Inflammatory macrophage treated with lipopolysaccharide for 1 hour (primary cell): ENCODE measurements at regions not wholly inside any gene's neighbourhood (a gene's known extent, or its start where the extent isn't known, plus 50 kb on each side); places are given as distances from the start of the nearest gene placed in this dataset.

Experiments
- DNase-seq, 2 donors: peaks; one replicate each; pipeline ENCODE4 v3.0.0-alpha.2; 2020 to 2022

DNA sequence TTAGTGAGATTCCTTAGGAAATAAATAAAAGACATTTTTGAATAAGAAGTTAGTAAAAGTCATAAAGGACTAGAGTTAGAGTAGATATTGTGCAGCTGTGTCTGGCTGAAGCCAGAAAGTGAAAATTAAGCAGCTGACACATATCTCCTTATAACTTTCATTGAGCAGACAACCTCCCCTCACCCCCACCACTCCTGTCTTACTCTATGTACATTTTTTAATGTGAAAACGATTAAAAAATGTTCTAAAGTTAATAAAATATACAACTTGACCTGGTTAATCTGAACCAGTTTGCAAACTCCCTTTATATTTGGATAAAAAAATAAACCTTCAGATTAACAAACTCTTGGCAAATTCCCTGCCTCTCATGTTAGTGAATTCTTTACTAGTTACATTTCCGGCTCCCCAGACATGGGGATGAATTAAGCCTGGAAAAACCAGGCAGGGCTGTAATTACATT lies 462.8 kb downstream of the MEIS1 start:
- no peak for DNase-seq

DNA sequence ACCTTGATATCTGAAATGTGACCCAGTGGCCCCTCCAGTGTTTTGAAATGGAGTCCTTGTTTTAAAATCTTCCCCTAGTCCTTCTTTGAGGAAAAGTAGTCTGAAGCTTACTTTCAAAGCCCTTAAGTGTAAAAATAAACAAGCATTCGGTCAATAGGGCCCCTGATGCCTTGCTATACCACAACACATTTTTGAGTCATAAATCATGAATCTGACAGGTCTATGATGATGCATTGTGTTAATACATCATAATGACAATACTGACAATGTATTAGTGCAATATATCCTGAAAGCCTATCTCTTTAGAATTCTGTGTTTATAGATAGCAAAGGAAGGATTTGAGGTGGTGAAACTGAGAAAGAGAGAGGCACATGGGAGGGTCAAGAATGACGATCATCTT lies 464.2 kb downstream of the MEIS1 start:
- no peak for DNase-seq

DNA sequence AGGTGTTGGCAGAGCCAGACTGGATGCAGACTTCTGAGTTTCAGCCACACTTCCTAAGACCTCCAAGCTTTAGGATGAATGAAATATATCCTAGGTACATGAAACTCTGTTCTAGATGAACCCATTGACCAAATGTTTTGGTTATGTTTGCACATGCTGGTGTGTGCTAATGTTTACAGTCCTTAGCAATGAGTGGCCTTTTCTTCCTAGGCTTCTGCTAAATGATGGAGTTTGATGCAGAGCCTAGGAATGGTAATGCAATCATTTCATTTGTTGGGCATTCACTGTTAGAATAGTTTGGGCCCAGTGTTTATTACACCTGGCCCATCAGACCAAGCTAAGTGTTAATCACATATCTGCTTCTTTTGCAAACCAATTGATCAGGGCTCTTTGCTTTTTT lies 464.7 kb downstream of the MEIS1 start:
- DNase-seq = no peak

DNA sequence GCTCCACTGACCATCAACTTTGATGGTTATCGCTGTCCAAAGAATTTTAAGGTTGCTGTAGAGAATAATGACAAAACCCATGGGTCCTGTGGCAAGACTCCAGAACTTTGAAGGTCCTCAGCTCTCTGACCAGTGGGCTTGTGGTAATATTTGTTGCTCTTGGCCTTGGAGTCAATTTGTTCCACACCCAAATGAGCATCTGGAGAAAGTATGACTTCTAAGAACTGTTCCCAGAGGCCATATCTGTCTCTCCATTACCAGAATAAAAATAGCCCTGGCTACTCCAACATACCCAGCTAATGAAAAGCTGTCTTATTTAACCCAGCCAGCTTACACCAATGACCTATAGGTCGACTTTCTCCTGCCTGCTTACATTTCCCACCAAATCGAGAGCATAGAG lies 466.4 kb downstream of the MEIS1 start:
- DNase-seq = no peak

DNA sequence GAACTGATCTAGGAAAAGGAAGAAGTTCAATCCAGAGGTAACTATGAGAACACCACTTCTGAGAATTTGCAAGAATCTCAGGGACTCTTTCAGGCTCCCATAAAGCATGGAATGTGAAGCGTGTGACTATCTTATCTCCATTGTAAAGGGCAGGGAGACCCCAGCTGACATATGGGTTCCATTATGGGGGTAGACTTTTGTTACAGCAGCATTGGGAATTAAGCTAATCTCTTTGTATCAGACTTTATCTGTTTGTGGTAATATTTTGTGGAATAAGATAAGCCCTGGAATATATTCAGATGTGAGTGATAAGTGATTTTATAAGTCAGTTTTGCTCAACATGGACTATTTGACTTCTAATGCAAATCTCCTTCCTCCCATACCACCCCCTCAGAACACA lies 468.3 kb downstream of the MEIS1 start:
- DNase-seq = no peak

DNA sequence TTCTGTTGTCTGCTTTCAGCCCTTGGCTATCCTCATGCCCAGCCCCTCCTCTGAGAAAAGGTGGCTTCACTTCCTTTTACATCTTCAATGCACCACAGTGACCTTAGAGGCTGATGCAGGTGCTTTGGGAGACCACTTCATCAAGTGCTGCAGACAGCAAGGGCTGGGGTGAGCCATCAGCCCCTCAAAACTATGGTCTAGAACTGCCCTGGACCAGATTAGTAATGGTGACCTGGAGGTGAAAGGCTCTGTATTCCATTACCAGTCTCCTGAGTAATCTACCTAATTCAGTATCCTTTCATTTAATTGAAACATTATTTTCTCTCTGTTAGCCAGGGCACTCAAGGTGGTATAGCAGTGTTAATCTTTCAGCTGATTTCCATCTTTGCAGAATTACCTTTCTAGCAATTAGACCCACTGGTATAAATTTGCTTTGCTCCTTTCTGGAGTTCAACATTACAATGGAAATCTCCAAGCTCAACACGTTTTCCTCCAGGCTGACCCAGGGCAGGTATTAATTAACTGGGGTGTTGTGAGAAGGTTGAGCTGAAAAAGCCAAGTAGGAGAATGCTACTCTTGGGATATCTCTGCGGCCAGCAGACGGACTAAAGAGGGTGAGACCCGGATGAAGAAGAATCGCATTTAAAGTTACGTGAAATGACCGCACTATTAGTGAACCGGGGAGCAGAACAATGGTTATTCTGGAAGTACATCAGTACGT lies 469.0 kb downstream of the MEIS1 start:
- DNase-seq = no peak

DNA sequence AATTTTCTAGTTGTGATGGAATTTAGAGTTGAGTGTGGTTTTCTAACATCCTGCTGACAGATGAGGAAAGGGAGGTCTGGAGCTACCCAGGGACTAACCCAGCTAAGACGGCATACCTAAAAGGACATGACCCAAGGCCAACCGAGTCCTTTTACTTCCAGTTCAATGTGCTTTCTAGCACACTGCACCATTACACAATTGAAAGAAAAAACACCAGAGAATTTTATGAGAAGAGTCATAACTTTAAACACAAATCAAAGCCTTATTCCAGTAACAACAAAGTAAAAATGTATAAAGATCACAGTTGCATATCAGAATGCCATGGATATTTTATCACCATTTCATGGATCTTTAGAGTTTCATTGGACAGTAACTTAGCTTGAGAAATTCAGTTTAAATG lies 480.3 kb downstream of the MEIS1 start:
- no peak for DNase-seq

DNA sequence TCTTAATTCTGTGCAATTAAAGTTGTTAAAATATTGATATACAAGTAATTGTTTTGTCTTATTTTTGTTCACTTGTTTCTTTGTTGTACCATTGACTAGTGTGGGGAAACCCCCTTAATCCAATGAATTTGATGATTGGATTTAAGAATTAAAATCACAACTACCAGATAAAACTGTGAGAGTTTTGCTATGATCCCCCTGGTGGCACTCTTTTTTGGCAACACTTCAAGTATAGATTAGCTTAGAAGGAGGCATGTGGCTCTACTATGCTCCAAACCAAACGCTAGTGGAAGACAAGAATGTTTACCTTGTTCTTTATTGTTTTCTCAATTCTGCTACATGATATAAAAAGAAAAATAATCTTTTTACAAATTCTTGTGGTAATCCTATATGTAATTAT lies 477.8 kb upstream of the ETAA1 start:
- DNase-seq = no peak

DNA sequence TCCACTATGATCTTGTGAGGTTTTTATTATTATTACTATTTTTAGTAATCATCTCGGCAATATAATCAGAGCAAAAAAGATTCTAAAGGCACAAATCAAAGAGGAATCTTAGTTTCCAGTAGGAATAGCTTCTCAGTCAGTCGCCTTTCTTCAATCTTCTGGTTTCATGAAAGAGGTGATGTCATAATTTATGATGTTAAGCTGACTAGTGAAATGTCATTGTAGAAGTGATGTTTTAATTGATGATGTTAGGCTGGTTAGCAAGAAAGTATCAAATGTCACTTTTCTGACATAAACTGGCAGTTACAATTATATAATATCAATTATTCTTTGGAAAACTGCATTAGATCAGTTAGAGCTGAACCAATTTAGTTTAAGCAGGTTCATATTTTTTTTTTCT lies 476.7 kb upstream of the ETAA1 start:
- no peak for DNase-seq

DNA sequence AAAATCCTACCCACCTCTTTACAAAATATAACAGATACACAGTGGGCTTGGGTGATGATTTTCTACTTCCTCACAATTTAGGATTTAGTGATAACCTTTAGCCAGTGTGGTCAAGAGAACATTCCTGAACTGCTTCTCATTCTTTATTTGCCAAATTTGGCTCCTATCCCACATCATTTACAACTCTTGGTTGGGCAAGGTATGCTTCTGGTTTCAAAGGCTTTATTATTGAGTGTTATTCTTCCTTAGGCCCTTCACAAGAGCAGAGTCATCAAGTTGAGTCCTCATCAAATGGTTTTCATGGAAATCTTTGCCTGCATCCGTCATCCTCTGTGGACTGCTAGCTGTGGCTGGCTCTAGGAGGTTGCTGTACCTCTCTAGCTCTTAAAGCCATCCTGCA lies 472.0 kb upstream of the ETAA1 start:
- no peak for DNase-seq

DNA sequence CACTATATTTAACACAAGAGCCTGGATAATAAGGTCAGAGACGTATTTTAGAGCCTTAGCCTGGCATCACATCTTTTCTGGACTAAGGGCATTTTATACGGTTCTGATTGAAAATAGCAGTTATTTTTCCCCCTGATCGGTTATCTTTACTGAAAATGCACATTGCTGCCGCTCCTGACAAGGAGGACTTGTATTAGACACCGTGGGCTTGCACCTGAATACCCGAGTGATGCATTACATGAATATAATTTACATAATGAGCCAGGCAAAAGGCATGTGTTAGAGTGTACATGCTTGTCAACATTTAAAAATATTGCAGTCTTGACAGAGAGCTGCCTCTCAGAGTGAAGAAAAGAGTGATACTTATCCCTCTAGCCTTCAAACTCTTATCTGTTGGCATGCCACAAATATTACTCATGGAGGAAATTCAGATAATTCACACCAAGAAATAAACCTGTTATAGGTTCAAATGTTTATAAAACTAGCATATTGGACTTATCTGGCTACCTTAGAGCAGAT lies 470.5 kb upstream of the ETAA1 start:
- DNase-seq = no peak

DNA sequence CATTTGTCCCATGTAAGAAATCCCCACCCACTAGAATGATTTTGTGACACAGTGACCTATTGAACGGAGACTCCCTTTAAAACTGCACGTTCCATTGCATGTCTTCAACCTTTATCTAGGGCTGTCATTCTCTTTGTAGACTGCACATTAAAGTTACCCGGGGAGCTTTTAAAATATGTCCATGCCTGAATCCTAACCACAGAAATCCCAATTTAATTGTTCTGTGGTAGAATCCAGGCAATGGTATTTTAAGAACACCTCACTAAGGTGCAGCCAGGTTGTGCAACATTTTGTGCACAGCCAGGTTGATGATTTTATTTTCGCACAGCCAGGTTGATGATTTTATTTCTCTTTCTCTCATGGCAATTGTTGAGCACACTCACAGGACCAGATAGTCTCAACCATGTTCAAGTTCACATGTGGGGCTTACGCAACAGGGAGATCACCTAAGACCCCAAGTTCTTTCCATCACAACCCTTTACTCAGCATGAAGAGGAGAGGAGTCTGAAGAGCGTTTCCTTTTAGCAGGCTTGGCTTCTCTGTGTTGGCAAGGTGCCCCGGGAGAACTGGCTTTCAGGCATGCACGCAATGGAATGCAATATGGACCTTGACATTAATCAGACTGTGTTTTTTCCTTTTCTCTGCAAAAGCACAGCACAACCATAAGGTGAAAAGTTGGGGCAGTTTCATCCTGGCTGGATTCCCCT lies 467.3 kb upstream of the ETAA1 start:
- no peak for DNase-seq

DNA sequence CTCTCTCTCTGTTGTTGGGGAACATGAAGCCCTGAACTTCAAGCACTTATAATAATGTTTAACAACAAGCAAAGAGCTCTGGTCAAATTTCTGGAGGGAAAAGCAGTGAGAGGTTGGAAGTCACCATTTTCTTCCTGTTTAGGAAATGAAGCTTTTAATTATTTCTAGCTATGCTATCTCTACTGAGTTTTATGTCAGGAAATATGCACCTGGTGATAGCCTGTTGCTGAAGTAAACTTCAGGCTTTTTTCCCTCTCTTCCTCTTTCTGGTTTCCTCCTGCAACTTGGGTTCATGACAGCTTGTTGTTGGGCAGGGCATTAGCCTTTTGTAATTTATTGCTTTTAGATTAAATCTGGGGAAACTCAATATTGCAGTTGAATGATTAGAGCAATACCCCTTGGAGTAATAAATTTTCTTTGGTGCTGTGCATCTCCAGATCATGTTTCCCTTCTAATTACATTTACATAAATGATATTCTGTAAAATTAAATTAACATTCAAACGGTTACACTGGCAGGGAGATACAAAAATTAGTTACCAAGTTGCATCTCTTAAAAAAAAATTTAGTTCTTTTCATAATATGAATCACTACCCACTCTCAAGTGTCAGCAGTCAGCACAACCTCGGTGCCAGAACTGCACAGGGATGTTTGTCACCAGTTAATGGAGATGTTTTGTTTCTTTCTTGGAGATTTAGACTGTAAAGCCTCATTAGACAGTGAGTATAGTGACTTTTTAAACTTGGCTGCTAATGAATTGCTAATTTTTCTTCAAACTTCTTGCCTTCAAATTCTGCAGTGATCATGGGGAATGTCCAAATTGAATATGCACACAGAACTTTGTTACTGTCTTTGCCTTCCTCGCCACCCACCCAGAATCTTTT lies 466.6 kb upstream of the ETAA1 start:
- no peak for DNase-seq

DNA sequence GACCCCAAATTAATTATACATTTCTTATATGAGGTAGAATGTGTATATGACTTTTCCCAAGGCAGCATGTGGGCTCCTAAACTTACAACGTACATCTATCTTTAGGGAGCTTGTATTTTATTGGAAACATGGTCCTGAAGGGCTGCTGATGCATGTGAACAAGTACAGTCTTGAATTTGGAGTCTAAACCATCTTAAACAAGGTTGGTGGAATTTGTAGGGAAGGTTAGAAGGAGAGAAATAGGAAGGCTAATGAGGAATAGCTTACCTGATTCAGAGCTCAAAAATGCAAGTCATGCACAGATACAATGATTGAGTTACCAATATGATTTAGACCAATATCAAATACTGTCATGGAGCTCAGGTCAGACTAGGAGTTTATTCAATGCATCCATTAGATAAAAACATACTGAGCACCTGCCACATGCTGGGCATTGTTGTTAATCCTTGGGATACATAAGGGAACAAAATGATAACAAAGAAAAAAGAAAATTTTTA lies 458.6 kb upstream of the ETAA1 start:
- DNase-seq = no peak

DNA sequence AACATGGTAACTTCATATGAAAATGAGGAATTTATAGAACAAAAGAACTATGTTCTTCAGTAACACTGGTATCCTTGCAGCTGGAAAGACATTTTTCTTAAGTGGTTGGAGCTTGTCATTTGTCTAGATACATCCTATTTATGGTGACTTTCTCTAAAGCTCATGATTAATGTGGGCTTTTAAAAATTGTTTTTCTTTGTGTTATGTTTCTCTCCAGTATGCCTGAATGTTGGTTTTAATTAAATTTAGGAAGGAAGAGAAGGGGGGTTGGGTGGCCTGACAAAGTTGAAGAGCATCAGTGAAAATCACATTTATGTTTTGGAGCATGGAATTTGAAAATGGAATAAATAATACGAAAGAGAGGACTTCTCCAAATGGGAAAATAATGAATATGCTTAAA lies 457.1 kb upstream of the ETAA1 start:
- DNase-seq = no peak

DNA sequence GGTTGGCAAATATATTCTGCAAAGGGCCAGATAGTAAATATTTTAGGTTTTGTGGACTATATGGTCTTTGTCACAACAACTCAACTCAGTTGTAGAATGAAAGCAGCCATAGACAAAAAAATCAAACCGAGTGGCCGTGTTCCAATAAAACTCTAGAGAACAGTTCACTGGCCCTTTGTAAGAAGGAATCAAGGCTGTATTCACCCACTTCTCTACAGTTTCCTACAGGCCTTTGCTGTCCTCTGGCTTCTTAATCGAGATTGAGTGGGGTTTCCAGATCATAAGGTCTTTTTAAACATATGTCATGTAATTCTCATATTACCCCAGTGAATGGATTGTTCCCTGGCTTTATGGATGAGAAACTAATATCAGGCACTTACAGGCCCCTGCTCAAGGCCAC lies 448.9 kb upstream of the ETAA1 start:
- DNase-seq = no peak

DNA sequence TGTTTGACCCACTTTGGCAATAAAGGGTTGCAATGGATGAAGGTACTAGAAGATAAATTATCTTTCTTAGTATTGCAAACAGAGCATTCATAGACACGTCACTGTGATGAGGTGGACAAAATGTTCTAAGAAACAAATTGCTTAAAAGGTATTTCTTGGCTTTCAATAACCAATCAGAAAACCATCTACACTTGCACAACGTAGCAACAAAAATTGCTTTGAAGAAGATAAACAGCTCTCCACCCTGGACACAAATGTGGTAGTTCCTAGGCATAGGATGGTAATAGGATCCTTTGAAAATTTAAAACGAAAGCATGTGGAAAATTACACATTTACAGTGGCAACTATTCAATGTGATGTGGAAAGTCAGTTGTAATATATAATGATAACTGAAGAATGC lies 439.9 kb upstream of the ETAA1 start:
- no peak for DNase-seq

DNA sequence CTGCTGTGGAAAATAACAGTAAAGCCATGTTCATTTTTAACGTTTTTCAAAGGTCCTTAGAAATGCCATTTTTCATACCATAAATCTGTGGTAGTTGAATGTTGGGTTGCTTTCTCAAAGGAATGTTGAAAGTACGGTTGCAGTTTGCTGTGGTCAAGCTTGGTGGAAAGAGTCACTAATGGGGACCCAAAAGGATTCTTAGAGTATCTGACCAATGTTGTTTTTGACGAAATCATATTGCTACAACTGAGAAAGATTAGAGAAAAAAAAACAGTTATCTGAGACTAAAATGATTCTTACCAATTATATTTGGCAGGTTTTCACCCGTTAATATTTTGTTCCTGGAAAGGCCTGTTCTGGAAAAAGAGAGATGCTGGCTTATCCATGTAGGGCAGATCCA lies 439.5 kb upstream of the ETAA1 start:
- DNase-seq = no peak

DNA sequence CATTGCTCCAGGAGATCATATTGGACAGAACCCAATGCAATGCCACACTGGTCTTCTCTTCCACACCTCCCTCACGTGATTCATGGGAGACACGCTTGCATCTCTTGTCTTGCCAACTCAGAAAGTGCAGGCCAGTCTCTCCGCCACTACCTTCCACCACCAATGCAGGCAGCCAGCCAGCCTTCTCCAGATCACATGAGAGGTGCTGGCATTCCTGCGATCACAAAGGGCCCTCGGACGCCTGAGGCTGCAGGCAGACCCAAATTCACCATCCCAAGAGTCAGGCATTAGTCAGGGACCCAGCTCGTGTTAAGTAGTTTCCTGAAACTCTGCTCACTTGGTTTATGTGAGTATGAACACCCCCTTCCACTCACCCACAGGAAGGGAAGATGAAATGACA lies 437.0 kb upstream of the ETAA1 start:
- no peak for DNase-seq

DNA sequence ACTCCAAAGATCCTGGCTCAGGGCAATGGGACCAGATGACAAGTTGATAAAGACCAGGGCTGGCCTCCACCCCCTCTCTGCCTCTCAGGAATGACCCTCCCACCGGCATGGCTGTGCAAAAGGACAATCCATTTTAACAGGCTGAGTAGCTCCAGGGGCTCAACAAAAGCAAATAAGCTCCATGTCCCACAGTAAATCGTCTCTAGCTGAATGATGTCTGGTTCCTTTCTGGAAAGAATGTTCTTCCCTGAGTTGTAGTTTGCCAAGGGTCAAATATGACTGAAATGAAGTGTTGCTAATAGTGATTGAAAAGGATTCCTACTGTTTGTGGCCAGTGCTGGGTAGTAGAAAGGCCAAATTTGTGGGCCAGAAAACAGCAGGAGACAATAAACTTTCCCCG lies 434.4 kb upstream of the ETAA1 start:
- DNase-seq = no peak

DNA sequence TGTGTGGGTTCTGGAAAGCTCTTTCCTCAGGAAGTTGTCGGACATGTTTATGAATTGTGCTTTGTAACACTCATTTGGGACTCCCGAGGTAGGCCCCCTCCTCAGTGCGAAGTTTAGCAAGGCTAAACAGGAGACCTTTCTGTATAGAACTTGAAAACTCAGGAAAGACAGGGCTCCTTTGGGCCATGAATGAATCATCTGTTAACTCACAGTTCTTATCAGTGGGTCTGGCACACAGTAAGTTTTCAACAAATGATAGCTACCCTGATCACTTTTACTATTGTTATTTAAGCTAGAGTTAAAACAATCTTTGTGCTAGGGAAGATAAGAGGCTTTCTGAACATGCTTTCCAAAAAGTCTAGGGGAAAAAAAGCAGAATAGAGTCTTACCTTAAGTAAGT lies 430.5 kb upstream of the ETAA1 start:
- DNase-seq = no peak

DNA sequence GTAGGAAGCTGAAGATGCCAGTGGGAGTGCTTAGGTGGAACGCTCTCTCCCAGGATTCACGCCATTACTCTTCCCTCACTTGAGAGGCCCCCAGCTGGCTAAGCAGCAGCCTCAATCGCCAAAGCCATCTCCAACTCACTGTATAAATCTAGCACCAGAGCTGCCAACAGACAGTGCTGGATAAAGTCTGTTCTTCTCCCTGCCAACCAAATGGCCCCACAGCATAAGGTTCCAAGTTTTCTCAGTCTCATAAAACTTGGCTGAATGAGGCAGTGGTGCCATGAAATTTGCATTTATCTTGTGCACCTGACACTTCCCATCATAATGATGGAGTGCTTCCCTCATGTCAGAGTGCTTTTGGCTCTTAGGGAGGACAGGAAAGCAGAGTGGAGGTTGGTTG lies 428.2 kb upstream of the ETAA1 start:
- no peak for DNase-seq

DNA sequence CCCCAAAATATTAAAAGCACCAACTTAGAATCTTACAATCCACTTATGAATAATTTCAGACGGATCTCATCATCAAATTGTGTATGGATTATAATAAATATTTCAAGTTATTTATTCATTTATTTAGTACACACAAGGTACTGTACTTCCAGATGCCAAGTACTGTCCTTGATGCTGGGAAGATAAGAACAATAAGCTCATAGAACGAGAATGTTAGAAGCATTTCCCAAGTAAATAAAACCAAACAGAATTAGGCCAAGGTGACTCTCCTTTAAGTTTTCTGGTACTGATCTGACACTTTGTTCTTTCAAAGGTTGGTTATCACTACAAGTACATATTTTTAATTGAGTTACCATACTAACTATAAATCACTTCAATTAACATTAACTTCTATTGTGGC lies 416.1 kb upstream of the ETAA1 start:
- no peak for DNase-seq
